Right atrium auricular region (tissue), 2 donors: ENCODE measurements at regions not wholly inside any gene's neighbourhood (a gene's known extent, or its start where the extent isn't known, plus 50 kb on each side); places are given as distances from the start of the nearest gene placed in this dataset.
A peak's percentile ranks its signal among the peaks of the same experiment; 100 is the strongest.

Source experiments
- DNase-seq: peaks from one replicate; pipeline ENCODE4 v3.0.0-alpha.2; 2019; ENCODE audit warnings: low spot score
- H3K27ac ChIP-seq, 2 donors: fragments of 200-600 bp; sonication (generic); 1 replicate in 1 of 2; 2 replicates in 1 of 2; pipeline ENCODE4 v1.5.1; 2016 to 2019
- H3K27me3 ChIP-seq, 2 donors: fragments of 200-600 bp; sonication (generic); one replicate each; pipeline versions ENCODE4 v1.5.1 to v1.6.0; 2017 to 2019
- H3K36me3 ChIP-seq: fragments of 200-600 bp; sonication (generic); one replicate; pipeline ENCODE4 v1.5.1; 2016
- H3K4me1 ChIP-seq, 2 donors: fragments of 200-600 bp; sonication (generic); one replicate each; pipeline versions ENCODE4 v1.5.1 to v1.6.0; 2017 to 2019
- H3K4me3 ChIP-seq, 2 donors: fragments of 200-600 bp; sonication (generic); 1 replicate in 1 of 2; 2 replicates in 1 of 2; pipeline ENCODE4 v1.5.1; 2017 to 2019; ENCODE audit warnings: mild to moderate bottlenecking in 1 of 2, moderate library complexity in 1 of 2
- H3K9me3 ChIP-seq, 2 donors: fragments of 200-600 bp; sonication (generic); one replicate each; pipeline ENCODE4 v1.5.1; 2019
- TF ChIP-seq, protein P1 (sequence below), 2 donors: fragments of 200-600 bp; sonication (generic); IDR thresholded peaks; one replicate each; pipeline ENCODE4 v1.5.1; 2019; ENCODE audit warnings: antibody characterized with exemption in 2 of 2

DNA sequence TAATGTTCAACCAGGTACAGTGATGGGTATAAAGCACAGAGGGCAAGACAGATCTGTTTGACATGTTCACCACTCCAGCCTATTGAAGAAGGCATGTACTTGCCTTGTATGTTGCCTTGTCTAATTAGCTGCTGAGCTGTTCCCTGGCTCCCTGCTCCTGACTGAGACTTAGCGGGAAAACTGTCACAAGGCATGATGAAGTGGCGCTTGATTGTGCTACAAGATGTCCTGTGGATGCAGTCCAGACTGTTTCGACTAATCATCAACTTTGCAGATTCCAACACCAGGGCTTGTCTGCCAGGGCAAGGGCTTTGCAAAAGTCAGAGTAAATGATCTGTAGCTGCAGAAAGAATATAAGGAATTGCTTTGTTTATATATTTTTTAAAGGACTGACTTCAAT lies 136.2 kb upstream of the NRBF2 start:
- no peak overlapping the region for H3K4me3 ChIP-seq
- peaks cover 0 to 10% of the 10 kb centered on the region in 2 donors for H3K4me1 ChIP-seq
- TF ChIP-seq, protein P1, sequence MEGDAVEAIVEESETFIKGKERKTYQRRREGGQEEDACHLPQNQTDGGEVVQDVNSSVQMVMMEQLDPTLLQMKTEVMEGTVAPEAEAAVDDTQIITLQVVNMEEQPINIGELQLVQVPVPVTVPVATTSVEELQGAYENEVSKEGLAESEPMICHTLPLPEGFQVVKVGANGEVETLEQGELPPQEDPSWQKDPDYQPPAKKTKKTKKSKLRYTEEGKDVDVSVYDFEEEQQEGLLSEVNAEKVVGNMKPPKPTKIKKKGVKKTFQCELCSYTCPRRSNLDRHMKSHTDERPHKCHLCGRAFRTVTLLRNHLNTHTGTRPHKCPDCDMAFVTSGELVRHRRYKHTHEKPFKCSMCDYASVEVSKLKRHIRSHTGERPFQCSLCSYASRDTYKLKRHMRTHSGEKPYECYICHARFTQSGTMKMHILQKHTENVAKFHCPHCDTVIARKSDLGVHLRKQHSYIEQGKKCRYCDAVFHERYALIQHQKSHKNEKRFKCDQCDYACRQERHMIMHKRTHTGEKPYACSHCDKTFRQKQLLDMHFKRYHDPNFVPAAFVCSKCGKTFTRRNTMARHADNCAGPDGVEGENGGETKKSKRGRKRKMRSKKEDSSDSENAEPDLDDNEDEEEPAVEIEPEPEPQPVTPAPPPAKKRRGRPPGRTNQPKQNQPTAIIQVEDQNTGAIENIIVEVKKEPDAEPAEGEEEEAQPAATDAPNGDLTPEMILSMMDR (IDR thresholded peaks at IDR 0.05) = no peak
- H3K9me3 ChIP-seq = no peaks in the 10 kb centered on the region
- H3K36me3 ChIP-seq = no peaks in the 10 kb centered on the region
- DNase-seq = no peak
- H3K27ac ChIP-seq = no peak overlapping the region
- H3K27me3 ChIP-seq = no peaks in the 10 kb centered on the region

DNA sequence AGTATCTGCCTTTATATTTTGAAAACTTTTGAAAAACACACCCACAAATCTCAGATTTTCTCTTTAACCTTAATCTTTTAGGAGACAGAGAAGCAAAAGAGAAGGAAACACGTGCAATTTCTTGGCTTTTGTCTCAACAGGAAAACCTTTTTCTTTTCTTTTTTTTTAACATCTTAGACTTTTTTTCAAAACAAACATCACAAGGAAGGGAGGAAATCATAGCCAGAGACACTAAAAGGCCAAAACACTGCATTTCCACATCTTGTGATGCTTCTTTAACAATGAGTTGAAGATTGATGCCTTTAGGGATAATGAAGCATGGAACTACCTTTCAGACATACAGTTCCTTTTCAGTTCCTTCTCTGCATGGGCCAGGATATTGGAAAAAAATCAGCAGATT lies 136.6 kb upstream of the NRBF2 start:
- Histone ChIP-seq H3K4me1 (peaks cover 0 to 10% of the 10 kb centered on the region in 2 donors), H3K36me3 (no peaks in the 10 kb centered on the region), H3K9me3 (no peaks in the 10 kb centered on the region), H3K4me3 (no peak overlapping the region), H3K27ac (no peak overlapping the region), H3K27me3 (no peaks in the 10 kb centered on the region)
- TF ChIP-seq, protein P1 (IDR thresholded peaks at IDR 0.05) = no peak
- no peak for DNase-seq

DNA sequence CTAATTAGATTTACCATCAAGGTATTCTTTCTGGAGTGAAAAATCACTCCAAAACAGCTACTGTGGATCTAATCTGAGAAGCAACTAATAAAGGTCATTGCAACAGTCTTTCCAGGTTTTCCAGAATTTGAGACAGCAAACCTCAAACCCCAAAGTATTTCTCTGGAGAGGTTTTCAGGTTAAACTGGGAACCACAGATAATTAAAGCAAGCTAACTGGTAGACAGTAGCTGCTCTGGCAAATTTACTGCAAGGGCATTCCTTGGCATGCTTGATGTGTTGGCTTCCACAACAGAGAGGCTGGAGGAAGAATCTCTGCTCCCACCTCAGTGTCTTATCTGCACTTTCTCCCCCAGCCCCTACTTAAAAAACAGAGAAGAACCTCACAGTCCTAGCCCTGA lies 140.0 kb upstream of the NRBF2 start:
- no peak overlapping the region for H3K4me3 ChIP-seq
- no peak overlapping the region for H3K27ac ChIP-seq
- peaks cover 0 to 10% of the 10 kb centered on the region in 2 donors for H3K4me1 ChIP-seq
- no peaks in the 10 kb centered on the region for H3K36me3 ChIP-seq
- TF ChIP-seq, protein P1 (IDR thresholded peaks at IDR 0.05) = no peak
- no peak for DNase-seq
- H3K9me3 ChIP-seq = no peaks in the 10 kb centered on the region
- H3K27me3 ChIP-seq = no peaks in the 10 kb centered on the region

DNA sequence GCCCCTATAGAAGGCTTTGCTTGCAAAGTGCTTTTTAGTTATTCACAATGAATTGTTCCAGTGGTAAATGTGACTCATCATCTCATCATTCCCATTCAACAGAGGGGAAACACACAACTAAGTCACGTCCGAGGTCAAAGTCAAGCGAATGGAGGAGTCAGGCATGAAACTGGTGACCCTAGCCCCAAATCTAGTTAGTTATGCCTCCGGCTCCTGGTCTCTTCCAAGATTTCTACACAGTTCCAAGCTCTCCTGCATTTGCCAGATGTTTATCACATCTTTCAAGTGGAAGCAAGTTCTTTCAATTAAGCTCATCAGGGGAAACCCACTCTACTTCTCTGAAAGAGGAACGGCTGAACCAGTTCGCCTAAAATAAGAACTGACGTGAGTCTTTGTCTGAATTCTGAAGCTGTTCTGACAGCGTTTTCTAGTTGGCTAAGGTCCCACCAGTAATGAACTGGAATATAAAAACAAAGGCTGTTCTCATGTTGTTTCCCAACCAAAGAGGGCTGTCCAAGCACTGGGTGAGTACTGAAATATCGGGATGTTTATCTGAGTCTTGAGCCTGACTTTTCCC lies 140.9 kb upstream of the NRBF2 start:
- H3K27ac ChIP-seq = peak overlapping the region; percentile 2 to 50
- TF ChIP-seq, protein P1 (IDR thresholded peaks at IDR 0.05) = no peak
- no peak overlapping the region for H3K4me3 ChIP-seq
- no peaks in the 10 kb centered on the region for H3K9me3 ChIP-seq
- peaks cover 0 to 10% of the 10 kb centered on the region in 2 donors for H3K4me1 ChIP-seq
- no peaks in the 10 kb centered on the region for H3K27me3 ChIP-seq
- no peak for DNase-seq
- no peaks in the 10 kb centered on the region for H3K36me3 ChIP-seq

DNA sequence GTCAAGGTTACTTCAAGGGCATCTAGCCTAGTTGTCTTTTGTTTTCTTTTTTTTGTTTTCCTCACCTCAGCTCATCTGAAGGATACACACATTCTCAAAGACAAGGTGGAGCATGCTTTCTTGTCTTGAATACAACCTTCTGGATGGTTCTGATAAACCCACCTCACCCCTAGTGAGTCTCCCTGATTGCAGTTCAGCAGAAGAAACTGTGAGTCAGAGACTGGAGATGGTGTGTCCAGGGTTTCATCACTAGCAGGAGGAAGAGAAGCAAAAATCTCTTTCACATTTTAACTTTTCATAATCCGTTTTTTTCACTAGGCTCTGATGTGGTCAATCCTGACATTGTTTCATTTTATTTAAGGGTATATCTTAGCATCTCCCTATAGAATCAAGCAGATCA lies 143.0 kb upstream of the NRBF2 start:
- H3K27ac ChIP-seq = no peak overlapping the region
- TF ChIP-seq, protein P1 (IDR thresholded peaks at IDR 0.05) = no peak
- H3K4me3 ChIP-seq = no peak overlapping the region
- DNase-seq = no peak
- no peaks in the 10 kb centered on the region for H3K27me3 ChIP-seq
- H3K36me3 ChIP-seq = no peaks in the 10 kb centered on the region
- H3K4me1 ChIP-seq = peaks cover 0 to 10% of the 10 kb centered on the region in 2 donors
- no peaks in the 10 kb centered on the region for H3K9me3 ChIP-seq
